ENCODE measurements at regions not wholly inside any gene's neighbourhood (a gene's known extent, or its start where the extent isn't known, plus 50 kb on each side); places are given as distances from the start of the nearest gene placed in this dataset.
"Not testable (repeated sequence)": the region's sequence is repeated elsewhere in the genome, so short reads cannot be mapped to it uniquely, and the experiment has no call there.

GRCh38 chr2:131812605-131813004, 284.9 kb downstream of the CCDC74A start:
- H3K27ac ChIP-seq (ENCODE audit: low read length); H3K79me2 ChIP-seq (ENCODE audit: insufficient read depth, low read length); H3K9ac ChIP-seq (ENCODE audit: low read depth, low read length); H3K27me3 ChIP-seq (ENCODE audit: insufficient read depth, low read length, poor library complexity); H3K4me3 ChIP-seq (ENCODE audit: low read depth in 1 of 2, low read length in 2 of 2); H3K36me3 ChIP-seq (ENCODE audit: insufficient read depth, low read length); H3K4me2 ChIP-seq (ENCODE audit: insufficient read depth, low read length); H4K20me1 ChIP-seq (ENCODE audit: insufficient read depth, low read length); H2AFZ ChIP-seq (ENCODE audit: low read depth, low read length); H3K9me3 ChIP-seq (ENCODE audit: insufficient read depth, low read length, severe bottlenecking); DNase-seq; ATAC-seq (ENCODE audit: insufficient read depth, low read depth); H3K4me1 ChIP-seq (ENCODE audit: insufficient read depth, low read length): not testable (repeated sequence)

GRCh38 chr2:131813378-131813777, 285.7 kb downstream of the CCDC74A start:
- H4K20me1 ChIP-seq (ENCODE audit: insufficient read depth, low read length); ATAC-seq (ENCODE audit: insufficient read depth, low read depth); H3K79me2 ChIP-seq (ENCODE audit: insufficient read depth, low read length); H3K9ac ChIP-seq (ENCODE audit: low read depth, low read length); H3K36me3 ChIP-seq (ENCODE audit: insufficient read depth, low read length); H3K27ac ChIP-seq (ENCODE audit: low read length); H3K4me3 ChIP-seq (ENCODE audit: low read depth in 1 of 2, low read length in 2 of 2); H2AFZ ChIP-seq (ENCODE audit: low read depth, low read length); H3K9me3 ChIP-seq (ENCODE audit: insufficient read depth, low read length, severe bottlenecking); H3K4me1 ChIP-seq (ENCODE audit: insufficient read depth, low read length); DNase-seq; H3K4me2 ChIP-seq (ENCODE audit: insufficient read depth, low read length); H3K27me3 ChIP-seq (ENCODE audit: insufficient read depth, low read length, poor library complexity): not testable (repeated sequence)

- not testable (repeated sequence) for H3K9me3 ChIP-seq (ENCODE audit: insufficient read depth, low read length, severe bottlenecking); H4K20me1 ChIP-seq (ENCODE audit: insufficient read depth, low read length); H3K27me3 ChIP-seq (ENCODE audit: insufficient read depth, low read length, poor library complexity); H3K79me2 ChIP-seq (ENCODE audit: insufficient read depth, low read length); H3K4me1 ChIP-seq (ENCODE audit: insufficient read depth, low read length); H3K27ac ChIP-seq (ENCODE audit: low read length); H3K4me3 ChIP-seq (ENCODE audit: low read depth in 1 of 2, low read length in 2 of 2); ATAC-seq (ENCODE audit: insufficient read depth, low read depth); H3K36me3 ChIP-seq (ENCODE audit: insufficient read depth, low read length); H2AFZ ChIP-seq (ENCODE audit: low read depth, low read length); DNase-seq; H3K9ac ChIP-seq (ENCODE audit: low read depth, low read length); H3K4me2 ChIP-seq (ENCODE audit: insufficient read depth, low read length)
Observed at GRCh38 chr2:131818267-131818973, 290.7 kb downstream of the CCDC74A start.

GRCh38 chr2:131822237-131822721, 294.6 kb downstream of the CCDC74A start:
- H3K27me3 ChIP-seq (ENCODE audit: insufficient read depth, low read length, poor library complexity); H3K79me2 ChIP-seq (ENCODE audit: insufficient read depth, low read length); H3K9me3 ChIP-seq (ENCODE audit: insufficient read depth, low read length, severe bottlenecking); H3K4me2 ChIP-seq (ENCODE audit: insufficient read depth, low read length); H4K20me1 ChIP-seq (ENCODE audit: insufficient read depth, low read length); H3K36me3 ChIP-seq (ENCODE audit: insufficient read depth, low read length); ATAC-seq (ENCODE audit: insufficient read depth, low read depth); DNase-seq; H3K27ac ChIP-seq (ENCODE audit: low read length); H3K4me3 ChIP-seq (ENCODE audit: low read depth in 1 of 2, low read length in 2 of 2); H2AFZ ChIP-seq (ENCODE audit: low read depth, low read length); H3K4me1 ChIP-seq (ENCODE audit: insufficient read depth, low read length); H3K9ac ChIP-seq (ENCODE audit: low read depth, low read length): not testable (repeated sequence)
- peak; percentile 31 for TF ChIP-seq CTCF (IDR thresholded peaks at IDR 0.05; ENCODE audit: borderline replicate concordance, extremely low read depth, low read length, poor library complexity, severe bottlenecking)

GRCh38 chr2:131823058-131823457, 295.4 kb downstream of the CCDC74A start:
- not testable (repeated sequence) for H3K27me3 ChIP-seq (ENCODE audit: insufficient read depth, low read length, poor library complexity); H3K4me2 ChIP-seq (ENCODE audit: insufficient read depth, low read length); H3K27ac ChIP-seq (ENCODE audit: low read length); H3K79me2 ChIP-seq (ENCODE audit: insufficient read depth, low read length); H3K36me3 ChIP-seq (ENCODE audit: insufficient read depth, low read length); DNase-seq; H3K9me3 ChIP-seq (ENCODE audit: insufficient read depth, low read length, severe bottlenecking); H2AFZ ChIP-seq (ENCODE audit: low read depth, low read length); H3K9ac ChIP-seq (ENCODE audit: low read depth, low read length); H4K20me1 ChIP-seq (ENCODE audit: insufficient read depth, low read length); ATAC-seq (ENCODE audit: insufficient read depth, low read depth); H3K4me3 ChIP-seq (ENCODE audit: low read depth in 1 of 2, low read length in 2 of 2); H3K4me1 ChIP-seq (ENCODE audit: insufficient read depth, low read length)

- not testable (repeated sequence) for H3K79me2 ChIP-seq (ENCODE audit: insufficient read depth, low read length); H3K9me3 ChIP-seq (ENCODE audit: insufficient read depth, low read length, severe bottlenecking); H3K36me3 ChIP-seq (ENCODE audit: insufficient read depth, low read length); H3K4me1 ChIP-seq (ENCODE audit: insufficient read depth, low read length); H3K4me3 ChIP-seq (ENCODE audit: low read depth in 1 of 2, low read length in 2 of 2); ATAC-seq (ENCODE audit: insufficient read depth, low read depth); H4K20me1 ChIP-seq (ENCODE audit: insufficient read depth, low read length); H3K9ac ChIP-seq (ENCODE audit: low read depth, low read length); H3K27me3 ChIP-seq (ENCODE audit: insufficient read depth, low read length, poor library complexity); H2AFZ ChIP-seq (ENCODE audit: low read depth, low read length); H3K4me2 ChIP-seq (ENCODE audit: insufficient read depth, low read length); DNase-seq; H3K27ac ChIP-seq (ENCODE audit: low read length)
Observed at GRCh38 chr2:131824986-131825385, 297.3 kb downstream of the CCDC74A start.

Measured in DND-41 (cell line).